ENCODE measurements at regions not wholly inside any gene's neighbourhood (a gene's known extent, or its start where the extent isn't known, plus 50 kb on each side); places are given as distances from the start of the nearest gene placed in this dataset.

- Histone ChIP-seq H3K9me3 (no peaks in the 10 kb centered on the region), H3K4me1 (no peaks in the 10 kb centered on the region), H3K36me3 (no peaks in the 10 kb centered on the region), H3K27ac (no peak overlapping the region), H3K27me3 (no peaks in the 10 kb centered on the region), H3K4me3 (no peak overlapping the region)
- no peak for TF ChIP-seq CTCF (IDR thresholded peaks at IDR 0.05)
- no peak for TF ChIP-seq POLR2AphosphoS5 (IDR thresholded peaks at IDR 0.05; ENCODE audit: insufficient read depth in 1 of 2, low read depth in 1 of 2)
- no peak for TF ChIP-seq POLR2A (IDR thresholded peaks at IDR 0.05)
- intact Hi-C loops (cut with DNase I): no loop called here
- DNase-seq (ENCODE audit: extremely low spot score in 2 of 2): no peak
Observed at GRCh38 chr3:72523429-72524151, 324.7 kb downstream of the SHQ1 start.

- H3K27me3 ChIP-seq: no peaks in the 10 kb centered on the region
- H3K4me3 ChIP-seq: no peak overlapping the region
- H3K27ac ChIP-seq: no peak overlapping the region
- DNase-seq (ENCODE audit: extremely low spot score in 2 of 2): no peak
- H3K4me1 ChIP-seq: no peaks in the 10 kb centered on the region
- H3K9me3 ChIP-seq: no peaks in the 10 kb centered on the region
- TF ChIP-seq CTCF (IDR thresholded peaks at IDR 0.05): no peak
- TF ChIP-seq POLR2A (IDR thresholded peaks at IDR 0.05): no peak
- TF ChIP-seq POLR2AphosphoS5 (IDR thresholded peaks at IDR 0.05; ENCODE audit: insufficient read depth in 1 of 2, low read depth in 1 of 2): no peak
- no peaks in the 10 kb centered on the region for H3K36me3 ChIP-seq
- intact Hi-C loops (cut with DNase I): no loop called here
Observed at GRCh38 chr3:72520690-72521308, 327.4 kb downstream of the SHQ1 start.

GRCh38 chr3:72519946-72520604 lies 328.2 kb downstream of the SHQ1 start:
- no peaks in the 10 kb centered on the region for H3K27me3 ChIP-seq
- DNase-seq (ENCODE audit: extremely low spot score in 2 of 2): no peak
- H3K4me1 ChIP-seq: no peaks in the 10 kb centered on the region
- no peaks in the 10 kb centered on the region for H3K36me3 ChIP-seq
- no peak for TF ChIP-seq POLR2AphosphoS5 (IDR thresholded peaks at IDR 0.05; ENCODE audit: insufficient read depth in 1 of 2, low read depth in 1 of 2)
- no peak for TF ChIP-seq CTCF (IDR thresholded peaks at IDR 0.05)
- TF ChIP-seq POLR2A (IDR thresholded peaks at IDR 0.05): no peak
- H3K27ac ChIP-seq: no peak overlapping the region
- intact Hi-C loops (cut with DNase I): no loop called here
- no peak overlapping the region for H3K4me3 ChIP-seq
- no peaks in the 10 kb centered on the region for H3K9me3 ChIP-seq

GRCh38 chr3:72517921-72518424 lies 330.3 kb downstream of the SHQ1 start:
- no peak for TF ChIP-seq POLR2A (IDR thresholded peaks at IDR 0.05)

GRCh38 chr3:72517336-72517735 lies 330.9 kb downstream of the SHQ1 start:
- no peak for DNase-seq (ENCODE audit: extremely low spot score in 2 of 2)
- intact Hi-C loops (cut with DNase I): no loop called here
- Histone ChIP-seq H3K27me3 (no peaks in the 10 kb centered on the region), H3K36me3 (no peaks in the 10 kb centered on the region), H3K27ac (no peak overlapping the region), H3K4me3 (no peak overlapping the region), H3K4me1 (no peaks in the 10 kb centered on the region), H3K9me3 (no peaks in the 10 kb centered on the region)
- TF ChIP-seq POLR2A (IDR thresholded peaks at IDR 0.05) (no peak), POLR2AphosphoS5 (IDR thresholded peaks at IDR 0.05; ENCODE audit: insufficient read depth in 1 of 2, low read depth in 1 of 2) (no peak), CTCF (IDR thresholded peaks at IDR 0.05) (no peak)

More at GRCh38 chr3:72517921-72518424, 330.3 kb downstream of the SHQ1 start:
- DNase-seq (ENCODE audit: extremely low spot score in 2 of 2): no peak
- Histone ChIP-seq H3K4me3 (no peak overlapping the region), H3K27me3 (no peaks in the 10 kb centered on the region), H3K4me1 (no peaks in the 10 kb centered on the region), H3K36me3 (no peaks in the 10 kb centered on the region), H3K9me3 (no peaks in the 10 kb centered on the region), H3K27ac (no peak overlapping the region)
- intact Hi-C loops (cut with DNase I): no loop called here

All from vagina (tissue), 2 donors.